HepG2 (cell line): ENCODE measurements at regions not wholly inside any gene's neighbourhood (a gene's known extent, or its start where the extent isn't known, plus 50 kb on each side); places are given as distances from the start of the nearest gene placed in this dataset.
A peak's percentile ranks its signal among the peaks of the same experiment; 100 is the strongest.

Experiments used
- ERF ChIP-seq: IDR thresholded peaks from 2 replicates; pipeline ENCODE4 v1.6.1; 2018; ENCODE audit warnings: missing biosample characterization, missing genetic modification reagents
- ISL2 ChIP-seq: sonication (generic); formaldehyde crosslinking; IDR thresholded peaks from 2 replicates; pipeline ENCODE4 v1.5.0; 2020; ENCODE audit warnings: missing genetic modification reagents
- KMT2A ChIP-seq: sonication (generic); formaldehyde crosslinking; IDR thresholded peaks from 2 replicates; pipeline ENCODE4 v1.4.0; 2020; ENCODE audit warnings: missing genetic modification reagents
- RXRA ChIP-seq: sonication (generic); formaldehyde crosslinking; IDR thresholded peaks from 2 replicates; pipeline ENCODE4 v1.5.1; 2020; ENCODE audit warnings: missing genetic modification reagents
- SOX13 ChIP-seq, 3 experiments: fragments of 450-650 bp in 1 of 3; sonication (generic) in 1 of 3; formaldehyde crosslinking in 1 of 3; IDR thresholded peaks in 2 of 3; conservative IDR thresholded peaks in 1 of 3; 2 replicates each; pipeline versions ENCODE4 v1.5.0 to v1.6.1; 2016 to 2020; ENCODE audit warnings: antibody characterized with exemption in 1 of 3, mild to moderate bottlenecking in 1 of 3, missing compliant biosample characterization in 1 of 3, missing genetic modification reagents in 1 of 3, moderate library complexity in 1 of 3
- SOX6 ChIP-seq, 2 experiments: fragments of 450-650 bp in 1 of 2; sonication (generic) in 1 of 2; formaldehyde crosslinking in 1 of 2; IDR thresholded peaks; 2 replicates each; pipeline versions ENCODE4 v1.4.0 to v1.6.1; 2017 to 2020; ENCODE audit warnings: antibody characterized with exemption in 1 of 2, mild to moderate bottlenecking in 1 of 2, missing genetic modification reagents in 1 of 2
- STAG1 ChIP-seq: sonication (generic); formaldehyde crosslinking; IDR thresholded peaks from 2 replicates; pipeline ENCODE4 v1.4.0; 2020; ENCODE audit warnings: missing genetic modification reagents
- TEAD3 ChIP-seq: optimal IDR thresholded peaks from 2 replicates; pipeline ENCODE3; 2016; ENCODE audit warnings: borderline replicate concordance
- THAP9 ChIP-seq: sonication (generic); formaldehyde crosslinking; IDR thresholded peaks from 2 replicates; pipeline ENCODE4; 2020; ENCODE audit warnings: missing genetic modification reagents, mild to moderate bottlenecking, borderline replicate concordance
- ZHX1 ChIP-seq: sonication (generic); formaldehyde crosslinking; IDR thresholded peaks from 2 replicates; pipeline ENCODE4 v1.8.1; 2022; ENCODE audit warnings: low read depth, mild to moderate bottlenecking, missing genetic modification reagents
- ZNF136 ChIP-seq: sonication (generic); formaldehyde crosslinking; IDR thresholded peaks from 2 replicates; pipeline ENCODE4 v1.8.1; 2022; ENCODE audit warnings: low read depth, mild to moderate bottlenecking, moderate library complexity, missing genetic modification reagents
- ZNF350 ChIP-seq: sonication (generic); formaldehyde crosslinking; IDR thresholded peaks from 2 replicates; pipeline ENCODE4 v1.4.0; 2020; ENCODE audit warnings: mild to moderate bottlenecking, low read depth, missing genetic modification reagents, borderline replicate concordance
- ZNF414 ChIP-seq: sonication (generic); formaldehyde crosslinking; IDR thresholded peaks from 2 replicates; pipeline ENCODE4 v1.5.0; 2020; ENCODE audit warnings: missing genetic modification reagents
- ZNF446 ChIP-seq: sonication (generic); formaldehyde crosslinking; IDR thresholded peaks from 2 replicates; pipeline ENCODE4 v1.5.0; 2020; ENCODE audit warnings: mild to moderate bottlenecking, missing genetic modification reagents
- ZNF570 ChIP-seq: sonication (generic); formaldehyde crosslinking; IDR thresholded peaks from 2 replicates; pipeline ENCODE4 v1.4.0; 2020; ENCODE audit warnings: mild to moderate bottlenecking, missing genetic modification reagents, borderline replicate concordance
- ZNF609 ChIP-seq: sonication (generic); formaldehyde crosslinking; IDR thresholded peaks from 2 replicates; pipeline ENCODE4 v1.4.0; 2020; ENCODE audit warnings: mild to moderate bottlenecking, missing genetic modification reagents, borderline replicate concordance
- ZNF652 ChIP-seq: IDR thresholded peaks from 2 replicates; pipeline ENCODE4 v1.6.1; 2016; ENCODE audit warnings: low read depth, borderline replicate concordance
- ZNF7 ChIP-seq: IDR thresholded peaks from 2 replicates; pipeline ENCODE4 v1.6.1; 2016; ENCODE audit warnings: missing biosample characterization, missing genetic modification reagents

GRCh38 chr3:30292192-30292893 is 314.1 kb upstream of the TGFBR2 start (continued):
- no peak for TF ChIP-seq THAP9
- TF ChIP-seq TEAD3, result peak; percentile 11
- TF ChIP-seq ZNF570 (CRISPR knock-in tag), result no peak
- no peak for TF ChIP-seq ZNF350 (CRISPR knock-in tag)
- TF ChIP-seq ZNF652, result no peak
- no peak for TF ChIP-seq RXRA (CRISPR knock-in tag)
- TF ChIP-seq ZNF136 (CRISPR knock-in tag), result no peak
- no peak for TF ChIP-seq KMT2A
- no peak for TF ChIP-seq STAG1 (CRISPR knock-in tag)
- peak; percentile 91 for TF ChIP-seq SOX13 (IDR thresholded peaks at IDR 0.05)
- peak in 1 of 2 experiments; percentile 99; a peak in 2 of 4 replicates for TF ChIP-seq SOX13 (CRISPR knock-in tag; conservative IDR thresholded peaks at IDR 0.05 in 1 of 2, IDR thresholded peaks at IDR 0.05 in 1 of 2)
- no peak for TF ChIP-seq ZNF609
- TF ChIP-seq ZNF7 (CRISPR knock-in tag), result no peak
- no peak for TF ChIP-seq ZNF446 (CRISPR knock-in tag)
- TF ChIP-seq ERF (CRISPR knock-in tag), result 0 out of 2 replicates have a peak, but pooled peaks have one; percentile 26
- TF ChIP-seq ZHX1 (CRISPR knock-in tag), result no peak
- peak; percentile 67 for TF ChIP-seq ISL2 (CRISPR knock-in tag)
- no peak for TF ChIP-seq ZNF414 (CRISPR knock-in tag)
- no peak for TF ChIP-seq SOX6 (IDR thresholded peaks at IDR 0.05)
- peak; percentile 95 for TF ChIP-seq SOX6 (CRISPR knock-in tag; IDR thresholded peaks at IDR 0.05)
